ENCODE measurements at regions not wholly inside any gene's neighbourhood (a gene's known extent, or its start where the extent isn't known, plus 50 kb on each side); places are given as distances from the start of the nearest gene placed in this dataset.
A peak's percentile ranks its signal among the peaks of the same experiment; 100 is the strongest.
"Not testable (repeated sequence)": the region's sequence is repeated elsewhere in the genome, so short reads cannot be mapped to it uniquely, and the experiment has no call there.

DNA sequence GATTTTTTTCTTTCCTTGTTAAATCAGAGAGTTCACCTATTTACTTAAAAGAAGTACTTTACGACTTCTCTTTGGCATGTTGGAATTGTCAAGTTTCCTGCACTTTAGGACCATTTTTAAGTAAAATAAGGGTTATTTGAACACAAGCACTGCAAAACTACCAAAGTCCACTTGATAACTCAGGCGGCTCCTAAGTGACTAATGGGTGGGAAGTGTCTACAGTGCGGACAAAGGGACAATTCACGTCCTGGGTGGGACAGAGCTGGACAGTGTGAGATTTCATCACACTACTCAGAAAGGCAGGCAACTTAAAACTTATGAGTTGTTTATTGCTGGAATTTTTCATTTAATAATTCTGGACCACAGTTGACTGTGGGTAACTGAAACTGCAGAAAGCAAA lies 590.2 kb upstream of the UBE2E2 start:
- no peak for DNase-seq

DNA sequence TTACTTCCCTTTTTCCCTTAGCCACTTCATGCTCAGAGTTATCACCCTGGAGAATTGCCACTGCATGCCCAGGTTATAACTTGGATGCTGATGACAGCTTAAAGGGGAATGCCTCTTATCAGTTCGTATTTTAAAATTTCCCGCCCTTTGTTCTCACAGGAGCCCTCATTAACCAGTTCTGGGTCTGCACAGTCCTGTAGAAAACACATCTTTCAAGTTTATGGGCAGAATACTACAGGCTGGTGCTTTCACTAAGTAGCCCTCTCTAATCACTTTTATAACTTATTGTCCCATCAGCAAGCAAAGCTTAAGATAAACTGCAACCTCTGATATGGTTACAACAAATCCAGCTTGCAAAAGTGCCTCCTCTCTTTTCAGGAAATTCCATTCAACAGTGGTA lies 587.3 kb upstream of the UBE2E2 start:
- DNase-seq: no peak

DNA sequence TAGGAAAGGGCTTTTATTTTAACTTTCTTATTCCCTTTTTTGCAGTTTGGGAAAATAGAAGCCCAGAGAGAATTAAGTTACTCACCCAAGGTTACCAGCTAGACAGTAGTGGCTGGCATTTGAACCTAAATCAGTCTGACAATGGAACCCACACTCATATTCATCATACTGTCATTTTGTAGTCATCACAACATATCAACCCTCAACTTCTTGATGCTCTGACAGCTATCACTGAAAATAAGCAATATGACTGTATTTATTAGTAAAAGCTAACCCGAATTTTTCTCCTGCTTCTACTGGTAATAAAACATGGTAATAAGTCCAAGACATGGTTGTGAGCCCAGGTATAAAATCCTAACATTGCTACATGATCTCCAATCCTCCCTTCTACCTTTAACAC lies 585.8 kb upstream of the UBE2E2 start:
- no peak for DNase-seq

DNA sequence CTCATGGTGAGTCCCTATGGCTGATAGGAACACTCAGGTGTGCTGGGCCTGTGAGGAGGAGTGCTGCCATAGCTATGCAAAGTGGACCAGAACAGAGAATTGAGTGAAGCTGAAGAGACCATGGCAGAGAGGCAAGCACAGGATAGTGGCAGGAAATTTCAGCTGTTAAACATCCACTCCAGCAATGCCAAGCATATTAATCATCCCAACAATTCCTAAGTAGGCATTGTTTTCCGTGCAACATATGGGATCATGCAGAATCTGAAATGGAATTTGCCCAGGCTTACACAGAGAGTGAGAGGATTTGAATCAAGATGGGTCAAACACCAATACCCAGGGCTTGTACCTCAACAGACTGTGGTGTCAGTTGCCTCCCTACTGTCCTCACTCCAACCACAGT lies 582.6 kb upstream of the UBE2E2 start:
- no peak for DNase-seq

DNA sequence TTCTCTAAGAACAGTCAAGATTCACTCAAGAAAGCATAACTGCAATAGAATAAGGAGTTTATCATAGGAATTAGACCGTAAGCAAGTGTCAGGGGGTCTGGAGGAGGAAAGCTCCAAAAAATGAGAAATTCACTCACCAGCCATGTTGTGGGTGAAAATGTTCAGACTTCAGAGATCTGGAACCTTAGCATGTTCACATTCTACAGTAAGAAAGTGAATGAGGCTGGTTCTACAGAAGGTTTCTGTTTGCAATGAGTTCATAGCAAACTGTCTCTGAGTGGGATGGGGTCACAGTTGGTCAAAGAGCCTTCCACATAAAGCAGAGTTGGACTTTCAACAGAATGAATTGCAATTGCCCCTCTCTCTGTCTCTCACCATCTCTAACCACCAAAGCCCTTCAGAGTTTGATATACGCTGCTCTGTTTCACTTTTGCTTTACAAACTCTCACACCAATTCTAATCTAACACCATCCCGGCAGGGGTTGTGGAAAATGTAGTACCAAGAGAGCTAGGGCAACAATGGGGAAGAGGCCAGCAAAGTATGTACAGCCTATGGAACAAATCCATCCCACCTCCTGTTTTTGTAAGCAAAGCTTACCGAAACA lies 581.8 kb upstream of the UBE2E2 start:
- no peak for DNase-seq

DNA sequence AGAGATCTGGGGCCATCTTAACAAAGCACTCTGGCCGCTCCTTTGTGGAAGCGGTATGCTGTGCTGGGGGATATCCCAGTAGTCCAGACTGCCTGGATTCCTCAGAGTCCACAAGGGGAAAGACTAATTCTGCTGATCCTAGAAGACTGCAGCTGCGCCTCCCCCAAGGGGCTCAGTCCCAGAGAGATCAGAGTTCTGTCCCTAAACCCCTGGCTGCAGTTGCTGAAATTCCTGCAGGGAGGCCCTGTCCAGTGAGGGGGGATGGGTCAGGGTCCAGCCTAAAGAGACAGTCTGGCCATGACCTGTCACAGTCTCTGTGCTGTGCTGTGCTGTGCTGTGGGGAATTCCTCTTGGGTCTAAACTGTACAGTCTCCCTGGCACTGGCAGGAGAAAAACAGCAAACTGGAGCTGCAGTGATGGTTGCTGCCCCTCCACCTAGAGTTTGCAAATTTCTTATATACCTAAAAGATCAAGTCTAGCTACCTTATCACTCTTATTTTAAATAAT lies 575.1 kb upstream of the UBE2E2 start:
- no peak for DNase-seq

DNA sequence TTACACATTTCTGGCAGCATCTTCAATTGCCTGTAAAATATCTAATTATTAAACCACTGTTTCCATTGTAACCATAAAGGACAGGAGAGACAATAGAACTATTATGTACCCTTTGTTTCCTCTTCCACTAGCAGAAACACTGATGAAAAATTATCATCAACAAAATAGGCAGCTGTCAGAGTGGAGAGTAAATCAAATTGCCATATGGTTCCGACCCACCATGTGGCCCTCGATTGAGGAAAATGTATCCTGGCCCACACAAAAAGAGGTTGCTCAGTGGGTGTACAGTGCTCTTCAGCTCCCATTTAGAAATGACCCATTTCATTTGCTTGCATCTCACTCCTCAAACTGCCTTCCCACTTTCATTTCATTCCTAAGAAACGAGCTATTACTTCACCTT lies 570.6 kb upstream of the UBE2E2 start:
- no peak for DNase-seq

DNA sequence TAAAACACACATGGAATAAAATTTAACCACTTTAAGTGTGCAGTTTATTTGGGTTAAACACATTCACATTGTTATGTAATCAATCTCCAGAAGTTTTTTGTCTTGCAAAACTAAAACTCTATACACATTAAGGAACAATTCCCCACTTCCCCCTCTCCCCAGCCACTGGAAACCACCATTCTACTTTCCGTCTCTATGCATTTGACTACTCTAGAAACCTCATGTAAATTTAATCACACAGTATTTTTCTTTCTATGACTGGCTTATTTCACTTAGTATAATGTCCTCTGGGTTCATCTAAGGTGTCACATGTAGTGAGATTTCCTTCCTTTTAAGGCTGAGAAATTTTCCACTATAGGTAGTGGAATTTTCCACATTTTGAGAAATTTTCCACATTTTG lies 568.7 kb upstream of the UBE2E2 start:
- DNase-seq: no peak

DNA sequence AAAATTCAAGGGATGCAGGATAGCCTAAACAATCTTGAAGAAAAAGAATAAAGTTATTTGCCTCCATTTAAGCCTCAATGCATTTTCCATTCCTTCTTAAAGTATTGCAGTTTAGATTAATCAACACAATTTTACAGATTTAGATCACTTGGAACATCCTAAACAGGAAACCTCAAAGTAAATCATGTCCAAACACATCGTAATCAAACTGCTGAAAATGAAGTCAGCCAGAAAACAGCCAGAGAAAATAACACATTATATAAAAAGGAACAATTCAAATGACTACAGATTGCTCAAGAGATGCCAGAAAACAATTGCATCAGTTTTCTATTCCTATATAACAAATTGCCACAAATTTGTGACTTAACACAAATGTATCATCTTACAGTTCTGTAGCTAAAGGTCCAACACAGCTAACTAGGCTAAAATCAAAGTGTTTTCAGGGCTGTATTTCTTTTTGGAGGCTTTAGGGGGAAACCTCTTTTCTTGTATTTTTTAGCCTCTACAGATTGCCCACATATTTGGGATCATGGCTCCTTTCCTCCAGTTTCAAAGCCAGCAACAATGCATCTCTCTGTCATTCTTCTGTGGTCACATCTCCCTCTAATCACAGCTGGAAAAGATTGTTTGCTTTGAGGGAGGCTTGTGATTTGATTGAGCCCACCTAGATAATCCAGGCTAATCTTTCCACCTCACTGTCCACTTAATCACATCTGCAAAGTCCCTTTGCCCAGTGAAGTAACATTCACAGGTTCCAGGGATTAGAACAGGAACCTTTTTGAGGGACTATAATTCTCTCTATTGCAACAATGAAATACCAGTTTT lies 543.3 kb upstream of the UBE2E2 start:
- DNase-seq: no peak

DNA sequence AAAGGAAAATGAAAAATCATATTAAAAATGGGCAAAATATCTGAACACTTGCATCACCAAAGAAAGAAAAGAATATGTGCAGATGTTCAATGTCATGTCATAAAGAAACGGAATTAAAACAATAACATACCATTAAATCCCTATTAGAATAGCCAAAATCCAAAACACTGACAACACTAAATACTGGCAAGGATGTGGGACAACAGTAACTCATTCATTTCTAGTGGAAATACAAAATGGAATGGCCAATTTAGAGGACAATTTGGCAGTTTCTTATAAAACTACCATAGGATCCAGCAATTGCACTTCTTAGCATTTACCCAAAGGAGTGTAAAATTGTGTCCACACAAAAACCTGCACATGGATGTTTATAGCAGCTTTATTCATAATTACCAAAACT lies 542.5 kb upstream of the UBE2E2 start:
- DNase-seq: no peak

DNA sequence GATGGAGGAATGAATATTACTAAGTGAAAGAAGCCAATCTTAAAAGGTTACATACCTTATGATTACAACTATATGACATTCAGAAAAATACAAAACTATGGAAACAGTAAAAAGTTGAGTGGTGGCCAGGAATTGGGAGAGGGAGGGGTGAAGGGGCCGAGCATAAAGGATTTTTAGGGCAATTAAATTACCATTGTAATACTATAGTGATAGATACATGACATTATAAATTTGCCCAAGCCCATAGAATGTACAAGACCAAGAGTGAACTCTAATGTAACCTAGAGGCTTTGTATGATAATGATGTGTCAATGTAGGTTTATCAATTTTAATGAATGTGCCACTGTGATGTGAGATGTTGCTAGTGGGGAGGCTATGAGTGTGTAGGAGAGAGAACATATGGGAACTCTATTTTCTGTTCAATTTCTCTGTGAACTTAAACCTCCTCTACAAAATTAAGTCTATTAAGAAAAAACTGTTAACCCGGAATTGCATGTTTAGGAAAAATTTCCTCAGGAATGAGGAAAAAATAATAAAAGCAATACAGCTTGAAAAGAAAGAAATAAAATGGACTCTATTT lies 541.9 kb upstream of the UBE2E2 start:
- DNase-seq: no peak

DNA sequence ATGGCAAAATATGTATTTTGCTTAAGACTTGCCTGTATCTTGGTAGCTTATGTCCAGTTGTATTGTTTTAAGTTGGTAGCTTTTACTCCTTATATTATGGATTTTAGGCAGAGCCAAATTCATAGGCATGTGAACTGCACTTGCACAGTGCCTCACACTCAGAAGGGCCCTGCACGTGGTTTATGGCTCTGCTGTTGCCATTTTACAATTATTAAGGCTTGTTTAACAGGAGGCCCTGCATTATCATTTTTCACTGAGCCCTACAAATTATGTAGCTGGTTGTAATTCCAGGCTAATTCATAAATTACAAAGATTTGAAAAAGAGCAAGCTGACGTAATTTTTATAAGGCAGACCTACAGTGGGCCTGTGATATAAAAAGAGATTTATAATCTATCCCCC lies 537.6 kb upstream of the UBE2E2 start:
- DNase-seq: no peak

DNA sequence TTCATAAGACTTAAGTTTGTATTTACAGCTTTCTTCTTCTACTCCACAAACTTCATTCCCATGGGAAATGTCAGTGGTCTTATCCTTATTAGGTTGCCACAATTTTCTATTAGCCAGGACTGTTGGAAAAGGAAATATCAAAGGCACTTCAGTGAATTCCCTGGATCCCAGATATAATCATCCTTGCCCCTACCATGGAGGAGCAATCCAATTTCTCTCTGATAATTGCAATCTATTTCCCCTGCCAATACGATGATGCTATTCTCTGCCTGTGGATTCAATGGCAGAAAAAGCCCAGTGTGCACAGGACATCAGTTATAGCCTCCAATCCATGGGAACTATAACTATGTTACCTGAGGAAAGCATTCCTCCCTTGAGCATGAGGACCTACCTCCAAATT lies 536.4 kb upstream of the UBE2E2 start:
- DNase-seq: no peak

DNA sequence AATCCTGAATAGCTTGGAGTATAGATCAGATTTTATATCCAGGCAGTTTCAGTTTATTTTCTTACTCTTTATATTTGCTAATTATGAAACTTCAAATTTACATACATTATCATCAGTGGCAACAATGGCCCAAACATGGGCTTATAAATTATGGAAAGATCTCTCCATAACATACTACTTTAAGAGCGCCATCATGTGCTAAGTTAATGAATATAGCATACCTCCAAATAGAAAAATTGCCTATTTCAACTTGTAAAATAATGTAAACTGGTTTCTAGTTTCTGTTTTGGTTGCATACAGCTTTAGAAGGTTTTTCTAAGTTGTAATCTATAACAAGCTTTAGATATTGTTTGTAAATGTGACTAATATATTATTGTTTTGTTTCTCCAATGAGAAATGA lies 531.3 kb upstream of the UBE2E2 start:
- DNase-seq: no peak

DNA sequence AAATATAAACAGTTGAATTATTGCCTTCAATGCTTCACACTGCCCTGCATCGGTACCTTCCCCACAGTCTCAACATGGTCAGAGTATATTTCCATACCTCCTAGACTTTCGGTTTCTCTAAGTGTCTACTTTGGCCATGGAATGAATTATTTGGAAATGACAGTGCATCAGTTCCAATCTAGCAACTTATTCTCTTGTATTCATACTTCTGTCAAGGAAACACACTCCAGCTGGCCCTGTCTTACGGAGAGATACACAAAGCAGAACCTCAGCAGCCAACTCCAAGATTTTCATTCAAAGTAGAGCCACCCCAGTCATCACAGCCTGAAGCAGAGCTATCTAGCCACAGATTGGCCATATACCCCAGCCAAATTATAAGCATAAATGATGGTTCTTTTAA lies 518.4 kb upstream of the UBE2E2 start:
- no peak for DNase-seq

DNA sequence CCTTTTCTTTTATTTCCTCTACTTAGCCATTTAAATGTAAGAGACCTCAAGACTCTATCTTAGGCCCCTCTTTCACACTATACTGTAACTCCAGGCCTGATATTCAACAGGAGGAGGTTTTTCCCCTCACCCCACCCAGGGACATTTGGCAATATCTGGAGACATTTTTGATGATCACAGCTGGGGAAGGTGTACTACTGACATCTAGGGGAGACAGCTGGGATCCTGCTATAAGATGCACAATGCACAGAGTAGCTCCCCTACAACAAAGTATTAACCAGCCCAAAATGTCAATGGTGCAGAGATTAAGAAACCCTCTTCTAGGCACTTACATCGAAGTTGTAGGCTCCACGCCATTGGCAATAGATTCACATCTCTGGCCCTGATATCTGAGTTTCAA lies 517.5 kb upstream of the UBE2E2 start:
- DNase-seq: no peak

DNA sequence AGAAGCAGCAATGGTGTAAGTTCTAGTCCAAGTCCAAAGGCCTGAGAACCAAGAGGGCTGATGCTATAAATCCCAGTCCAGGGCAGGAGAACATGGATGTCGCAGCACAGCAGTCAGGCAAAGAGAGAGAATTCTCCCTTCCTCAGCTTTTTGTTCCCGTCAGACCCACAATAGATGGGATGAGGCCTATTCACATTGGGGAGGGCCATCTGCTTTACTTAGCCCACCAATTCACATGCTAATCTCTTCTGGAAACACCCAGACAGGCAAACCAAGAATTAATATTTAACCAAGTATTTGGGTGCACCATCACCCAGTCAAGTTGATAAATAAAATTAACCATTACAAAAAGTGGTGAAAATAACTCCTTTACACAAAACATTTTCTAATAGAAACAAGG lies 511.7 kb upstream of the UBE2E2 start:
- DNase-seq: no peak

DNA sequence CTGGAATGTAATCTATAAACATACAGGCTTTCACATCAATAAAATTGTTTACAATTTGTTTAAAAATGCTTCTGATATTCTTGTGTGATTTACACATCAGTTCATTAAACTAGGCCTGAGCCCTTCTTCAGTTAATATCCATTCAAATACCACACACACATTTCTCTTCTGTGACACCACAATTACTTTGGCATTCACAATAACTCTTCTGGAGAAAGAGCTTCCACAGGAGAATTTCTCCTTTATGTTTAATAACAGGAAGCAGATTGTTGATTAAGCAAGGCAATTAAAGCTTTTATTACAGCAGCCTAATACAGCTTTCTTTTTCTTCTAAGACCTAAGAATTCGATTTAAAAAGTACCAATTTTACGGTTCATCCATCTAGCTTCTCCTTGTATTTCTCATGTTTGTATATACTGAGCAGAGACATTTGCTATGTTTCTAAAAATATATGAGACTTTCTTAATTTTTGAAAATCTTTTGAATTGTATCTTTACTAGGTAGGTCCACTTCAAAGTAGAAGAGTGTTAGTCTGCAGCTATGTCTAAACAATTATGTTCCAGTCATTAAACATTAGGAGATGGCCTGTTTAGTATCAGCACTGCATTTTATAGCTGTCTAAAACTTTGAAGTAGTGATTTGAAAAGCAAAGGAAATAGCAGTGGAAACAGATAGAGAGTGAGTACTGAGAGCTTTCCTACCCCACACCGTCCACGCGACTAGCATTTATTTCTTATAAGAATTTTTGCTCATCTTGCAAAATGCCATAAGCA lies 511.1 kb upstream of the UBE2E2 start:
- DNase-seq: no peak

DNA sequence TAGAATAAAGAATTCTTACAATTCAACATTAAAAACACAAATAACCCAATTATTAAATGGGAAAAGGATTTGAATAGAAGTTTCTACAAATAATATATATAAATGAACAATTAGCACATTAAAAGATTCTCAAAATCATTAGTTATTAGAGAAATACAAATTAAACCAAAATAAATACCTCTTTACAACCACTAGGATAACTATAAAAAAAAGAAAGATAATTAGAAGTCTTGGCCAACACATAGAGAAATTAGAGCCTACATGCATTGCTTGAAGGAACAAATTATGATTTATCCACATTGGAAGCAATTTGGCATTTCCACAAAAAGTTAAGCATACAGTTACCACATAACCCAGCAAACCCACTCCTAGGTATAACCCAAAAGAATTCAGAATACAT lies 502.3 kb upstream of the UBE2E2 start:
- no peak for DNase-seq

DNA sequence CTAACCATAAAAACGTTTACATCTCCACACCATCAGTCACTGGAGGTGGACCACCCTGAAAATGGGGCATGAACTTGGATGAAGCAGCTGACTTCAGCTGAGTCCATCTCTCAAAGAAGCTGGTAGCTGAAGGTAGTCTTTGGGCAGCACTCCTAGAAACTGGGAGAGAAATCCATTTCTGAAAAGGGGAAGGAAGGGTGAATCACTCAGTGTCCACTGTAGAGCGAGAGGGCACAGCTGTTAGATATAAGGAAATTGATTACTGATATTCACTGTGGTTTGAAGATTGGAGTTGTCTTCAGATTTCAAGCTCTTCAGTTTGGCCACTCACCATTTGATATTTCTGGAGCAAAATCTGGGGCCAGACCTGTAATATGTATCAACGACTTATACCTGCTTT lies 499.0 kb upstream of the UBE2E2 start:
- no peak for DNase-seq

DNA sequence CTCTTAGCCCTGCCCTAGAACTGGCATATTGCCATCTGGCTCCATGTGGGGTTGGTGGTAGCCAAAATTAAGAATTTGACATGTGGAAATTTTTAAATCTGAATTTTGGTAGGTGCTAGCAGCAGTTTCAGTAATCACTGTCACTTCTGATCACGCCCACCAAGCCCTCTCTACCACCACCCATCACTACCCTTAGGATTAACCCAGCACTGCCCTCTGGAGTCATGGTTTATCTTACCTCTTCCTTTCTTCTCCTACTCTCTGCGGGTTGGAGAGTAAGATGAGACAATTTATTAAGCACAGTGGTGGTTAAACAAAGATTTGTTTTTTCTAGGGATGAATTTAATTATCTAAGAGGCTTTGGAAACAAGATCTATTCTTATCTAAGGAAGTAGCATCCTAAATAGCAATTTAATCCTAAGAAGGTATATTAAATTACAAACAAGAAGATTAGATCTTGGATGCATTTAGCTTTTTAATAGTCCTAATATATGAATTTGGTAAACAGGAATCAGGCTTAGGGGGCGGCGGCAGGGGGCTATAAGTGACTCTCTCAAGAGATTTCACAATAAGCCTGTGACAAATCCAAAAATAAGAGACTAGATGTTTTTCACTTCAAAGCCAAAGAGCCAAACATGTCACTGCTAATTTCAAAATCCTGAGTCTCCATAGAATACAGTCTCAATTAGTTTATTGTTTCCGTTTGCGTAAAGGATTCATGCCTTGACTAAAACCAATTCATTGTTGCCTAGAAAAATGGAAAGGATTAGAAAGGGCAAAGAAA lies 498.4 kb upstream of the UBE2E2 start:
- no peak for DNase-seq

DNA sequence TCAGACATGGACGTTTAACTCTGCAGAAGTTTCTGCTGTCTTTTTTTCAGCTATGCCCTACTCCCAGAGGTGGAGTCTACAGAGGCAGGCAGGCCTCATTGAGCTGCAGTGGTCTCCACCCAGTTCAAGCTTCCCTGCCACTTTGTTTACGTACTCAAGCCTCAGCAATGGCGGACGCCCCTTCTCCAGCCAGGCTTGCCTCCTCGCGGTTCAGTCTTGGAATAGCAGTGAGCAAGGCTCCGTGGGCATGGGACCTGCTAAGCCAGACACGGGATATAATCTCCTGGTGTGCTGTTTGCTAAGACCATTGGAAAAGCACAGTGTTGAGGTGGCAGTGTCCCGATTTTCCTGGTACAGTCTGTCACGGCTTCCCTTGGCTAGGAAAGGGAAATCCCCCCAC lies 496.2 kb upstream of the UBE2E2 start:
- DNase-seq: not testable (repeated sequence)

DNA sequence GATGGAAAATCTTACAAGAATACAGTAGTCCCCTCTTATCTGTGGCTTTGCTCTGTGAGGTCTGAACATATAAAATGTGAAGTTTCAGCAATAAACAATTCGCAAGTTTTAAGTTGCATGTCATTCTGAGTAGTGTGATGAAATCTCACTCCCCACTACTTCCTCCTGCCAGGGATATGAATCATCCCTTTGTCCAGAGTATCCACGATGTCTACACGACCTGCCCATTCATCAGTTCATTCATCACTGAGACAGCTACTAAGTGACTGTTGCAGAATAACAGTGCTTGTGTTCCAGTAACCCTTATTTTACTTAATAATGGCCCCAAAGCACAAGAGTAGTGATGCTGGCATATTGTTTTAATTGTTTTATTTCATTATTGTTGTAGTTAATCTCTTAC lies 489.2 kb upstream of the UBE2E2 start:
- peak; percentile 58 for DNase-seq

Data from T1000 (cell line).